ENCODE measurements at regions not wholly inside any gene's neighbourhood (a gene's known extent, or its start where the extent isn't known, plus 50 kb on each side); places are given as distances from the start of the nearest gene placed in this dataset.

DNA sequence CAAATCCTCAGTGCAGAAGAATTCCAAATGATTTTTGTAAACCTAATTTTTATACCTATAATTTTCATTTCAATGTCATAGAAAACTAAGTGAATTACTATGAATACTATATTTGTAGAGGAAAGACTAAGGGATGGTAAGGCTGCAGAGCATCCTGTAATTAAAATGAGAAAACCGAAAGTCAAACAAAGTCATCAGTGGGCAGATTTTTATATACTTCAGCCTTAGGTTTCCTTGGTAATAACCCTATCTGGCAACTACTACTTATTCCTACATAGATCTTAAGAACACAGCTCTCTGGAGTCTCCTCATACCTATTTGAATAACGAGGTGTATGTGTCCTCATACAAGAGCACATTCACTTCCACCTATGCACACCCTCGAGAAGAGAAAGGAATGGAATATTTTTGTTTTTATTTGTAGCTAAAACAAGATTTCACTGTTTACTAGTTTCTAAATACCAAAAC, 117.9 kb upstream of the SGK1 start:
- H3K9ac ChIP-seq (replicated peaks; ENCODE audit: extremely low read depth, insufficient read depth, low read length) = peak overlapping the region; percentile 68

DNA sequence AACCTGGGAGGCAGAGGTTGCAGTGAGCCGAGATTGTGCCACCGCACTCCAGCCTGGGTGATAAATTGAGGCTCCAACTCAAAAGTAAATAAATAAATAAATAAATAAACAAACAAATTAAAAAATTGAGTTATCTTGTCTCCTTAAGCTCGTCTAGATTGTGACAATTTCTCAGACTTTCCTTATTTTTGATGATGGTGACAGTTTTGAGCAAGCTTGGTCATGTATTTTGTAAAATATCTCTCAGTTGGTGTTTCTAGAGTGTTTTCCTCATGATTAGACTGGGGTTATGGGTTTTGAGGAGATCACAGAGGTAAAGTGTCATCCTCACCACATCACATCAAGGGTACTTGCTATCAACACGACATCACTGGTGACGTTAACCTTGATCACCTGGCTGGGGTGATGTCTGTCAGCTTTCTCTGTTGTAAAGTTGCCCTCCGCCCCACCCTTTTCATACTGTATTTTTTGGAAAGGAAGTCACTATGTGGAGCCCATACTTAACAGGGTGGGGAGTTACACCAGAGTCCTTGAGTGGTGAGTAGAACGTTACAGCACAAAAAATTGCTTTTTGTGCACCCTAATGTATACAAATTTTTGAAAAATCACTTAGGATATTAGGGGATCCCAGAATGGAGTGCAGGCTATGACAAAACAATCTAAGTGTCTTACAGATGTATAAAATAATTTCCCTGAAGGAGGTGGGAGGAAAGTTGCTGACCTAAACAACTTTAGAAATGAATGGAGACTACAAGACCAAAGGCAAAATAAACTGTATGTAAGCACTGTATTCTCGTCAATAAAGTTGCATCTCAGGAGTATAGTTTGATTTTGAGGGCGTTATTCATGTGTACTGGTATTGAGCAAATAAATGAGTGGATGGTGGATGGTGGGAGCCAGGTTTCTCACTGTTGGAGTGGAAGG, 116.4 kb upstream of the SGK1 start:
- Histone ChIP-seq H3K9me3 (replicated peaks; ENCODE audit: control insufficient read depth, insufficient read depth, low read length) (no peaks in the 10 kb centered on the region), H3K4me1 (ENCODE audit: control insufficient read depth, extremely low read depth, insufficient read depth, low read length) (peaks cover 20% of the 10 kb centered on the region), H3K27me3 (ENCODE audit: control insufficient read depth in 2 of 2, insufficient read depth in 2 of 2, low read length in 2 of 2) (no peaks in the 10 kb centered on the region), H2AFZ (ENCODE audit: low read depth, low read length) (no peak overlapping the region), H3K27ac (ENCODE audit: insufficient read depth, low read depth, low read length) (no peak overlapping the region), H3K4me3 (replicated peaks in 1 of 3; ENCODE audit: insufficient read depth in 1 of 3, low read depth in 1 of 3, low read length in 3 of 3) (no peak overlapping the region), H4K20me1 (replicated peaks; ENCODE audit: control insufficient read depth, extremely low read depth, insufficient read depth, low read length) (no peaks in the 10 kb centered on the region), H3K9me1 (replicated peaks; ENCODE audit: control insufficient read depth, extremely low read depth, insufficient read depth, low read length) (no peaks in the 10 kb centered on the region), H3K79me2 (ENCODE audit: control insufficient read depth, insufficient read depth, low read length) (no peaks in the 10 kb centered on the region), H3K36me3 (ENCODE audit: control insufficient read depth in 2 of 2, extremely low read depth in 1 of 2, insufficient read depth in 2 of 2, low read length in 2 of 2) (no peaks in the 10 kb centered on the region), H3K9ac (replicated peaks; ENCODE audit: extremely low read depth, insufficient read depth, low read length) (no peak overlapping the region), H3K4me2 (ENCODE audit: insufficient read depth, low read length) (no peak overlapping the region)
- intact Hi-C loops (cut with micrococcal nuclease) = no loop called here
- DNase-seq (ENCODE audit: low read depth, low spot score) (no peak), FAIRE-seq (no peak)
- dilution Hi-C loops (cut with MboI; ENCODE audit: extremely low pct_ligation_motif_present, low sequenced_read_pairs) = loop anchor here (25.0 kb wide), 1 partner anchor 103 kb away; no protein-coding TSS in a partner anchor
- CTCF ChIA-PET = no interaction called here
- POLR2A ChIA-PET = no interaction called here
- TF ChIP-seq MYC (IDR thresholded peaks at IDR 0.05; ENCODE audit: low read depth, low read length) (no peak), JUN (IDR thresholded peaks at IDR 0.05; ENCODE audit: borderline replicate concordance, insufficient read depth, insufficient read length, low read depth) (no peak), POLR2A (IDR thresholded peaks at IDR 0.05; ENCODE audit: low read depth, low read length) (no peak), EZH2 (IDR thresholded peaks at IDR 0.05; ENCODE audit: borderline replicate concordance, low read depth, low read length, severe bottlenecking) (no peak), POLR2AphosphoS5 (IDR thresholded peaks at IDR 0.05; ENCODE audit: insufficient read depth, low read depth, low read length) (no peak), FOS (IDR thresholded peaks at IDR 0.05; ENCODE audit: borderline replicate concordance, insufficient read depth, low read length) (no peak), GATA2 (IDR thresholded peaks at IDR 0.05; ENCODE audit: insufficient read depth, insufficient read length, low read depth, low read length) (no peak)
- TF ChIP-seq, protein P1, sequence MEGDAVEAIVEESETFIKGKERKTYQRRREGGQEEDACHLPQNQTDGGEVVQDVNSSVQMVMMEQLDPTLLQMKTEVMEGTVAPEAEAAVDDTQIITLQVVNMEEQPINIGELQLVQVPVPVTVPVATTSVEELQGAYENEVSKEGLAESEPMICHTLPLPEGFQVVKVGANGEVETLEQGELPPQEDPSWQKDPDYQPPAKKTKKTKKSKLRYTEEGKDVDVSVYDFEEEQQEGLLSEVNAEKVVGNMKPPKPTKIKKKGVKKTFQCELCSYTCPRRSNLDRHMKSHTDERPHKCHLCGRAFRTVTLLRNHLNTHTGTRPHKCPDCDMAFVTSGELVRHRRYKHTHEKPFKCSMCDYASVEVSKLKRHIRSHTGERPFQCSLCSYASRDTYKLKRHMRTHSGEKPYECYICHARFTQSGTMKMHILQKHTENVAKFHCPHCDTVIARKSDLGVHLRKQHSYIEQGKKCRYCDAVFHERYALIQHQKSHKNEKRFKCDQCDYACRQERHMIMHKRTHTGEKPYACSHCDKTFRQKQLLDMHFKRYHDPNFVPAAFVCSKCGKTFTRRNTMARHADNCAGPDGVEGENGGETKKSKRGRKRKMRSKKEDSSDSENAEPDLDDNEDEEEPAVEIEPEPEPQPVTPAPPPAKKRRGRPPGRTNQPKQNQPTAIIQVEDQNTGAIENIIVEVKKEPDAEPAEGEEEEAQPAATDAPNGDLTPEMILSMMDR (IDR thresholded peaks at IDR 0.05; ENCODE audit: extremely low read depth in 1 of 2, insufficient read depth in 1 of 2, low read depth in 1 of 2, low read length in 2 of 2) = no peak
- TF ChIP-seq, protein P2, sequence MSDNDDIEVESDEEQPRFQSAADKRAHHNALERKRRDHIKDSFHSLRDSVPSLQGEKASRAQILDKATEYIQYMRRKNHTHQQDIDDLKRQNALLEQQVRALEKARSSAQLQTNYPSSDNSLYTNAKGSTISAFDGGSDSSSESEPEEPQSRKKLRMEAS (IDR thresholded peaks at IDR 0.05; ENCODE audit: insufficient read depth, insufficient read length) = no peak
- BruUV-seq (replicated peaks) = no TSS peak

More for the DNA sequence above, 117.9 kb upstream of the SGK1 start:
- ChIA-PET POLR2A (no interaction called here), CTCF (interaction anchor here (1.2 to 2.6 kb wide), 10 partner anchors 10 to 387 kb away, joined by 3 to 14 read pairs (median 4); partner anchors contain the start of gene SGK1)
- Histone ChIP-seq H3K4me3 (replicated peaks in 1 of 3; ENCODE audit: insufficient read depth in 1 of 3, low read depth in 1 of 3, low read length in 3 of 3) (no peak overlapping the region), H3K4me1 (ENCODE audit: control insufficient read depth, extremely low read depth, insufficient read depth, low read length) (peaks cover 20% of the 10 kb centered on the region), H3K27me3 (ENCODE audit: control insufficient read depth in 2 of 2, insufficient read depth in 2 of 2, low read length in 2 of 2) (no peaks in the 10 kb centered on the region), H3K4me2 (ENCODE audit: insufficient read depth, low read length) (peak overlapping the region; percentile 50), H4K20me1 (replicated peaks; ENCODE audit: control insufficient read depth, extremely low read depth, insufficient read depth, low read length) (no peaks in the 10 kb centered on the region), H3K9me3 (replicated peaks; ENCODE audit: control insufficient read depth, insufficient read depth, low read length) (no peaks in the 10 kb centered on the region), H3K9me1 (replicated peaks; ENCODE audit: control insufficient read depth, extremely low read depth, insufficient read depth, low read length) (no peaks in the 10 kb centered on the region), H3K36me3 (ENCODE audit: control insufficient read depth in 2 of 2, extremely low read depth in 1 of 2, insufficient read depth in 2 of 2, low read length in 2 of 2) (no peaks in the 10 kb centered on the region), H3K79me2 (ENCODE audit: control insufficient read depth, insufficient read depth, low read length) (no peaks in the 10 kb centered on the region), H3K27ac (ENCODE audit: insufficient read depth, low read depth, low read length) (peak overlapping the region; percentile 88), H2AFZ (ENCODE audit: low read depth, low read length) (no peak overlapping the region)
- dilution Hi-C loops (cut with MboI; ENCODE audit: extremely low pct_ligation_motif_present, low sequenced_read_pairs) (loop anchor here (25.0 kb wide), 1 partner anchor 101 kb away; no protein-coding TSS in a partner anchor), intact Hi-C loops (cut with micrococcal nuclease) (loop anchor here (1.0 kb wide), 5 partner anchors 11 to 261 kb away; no protein-coding TSS in a partner anchor)
- no peak for TF ChIP-seq GATA2 (IDR thresholded peaks at IDR 0.05; ENCODE audit: insufficient read depth, insufficient read length, low read depth, low read length)
- TF ChIP-seq POLR2AphosphoS5 (IDR thresholded peaks at IDR 0.05; ENCODE audit: insufficient read depth, low read depth, low read length) = no peak
- TF ChIP-seq MYC (IDR thresholded peaks at IDR 0.05; ENCODE audit: low read depth, low read length) = no peak
- FAIRE-seq = no peak
- BruUV-seq (replicated peaks) = TSS peak; percentile 89
- no peak for DNase-seq (ENCODE audit: low read depth, low spot score)

Data from endothelial cell of umbilical vein (primary cell).